Peyer's patch (tissue), 4 donors: ENCODE measurements at regions not wholly inside any gene's neighbourhood (a gene's known extent, or its start where the extent isn't known, plus 50 kb on each side); places are given as distances from the start of the nearest gene placed in this dataset.

Source experiments
- POLR2A ChIP-seq, 2 donors: fragments of 450-650 bp; IDR thresholded peaks; one replicate each; pipeline ENCODE4 v1.5.1; 2017; ENCODE audit warnings: antibody characterized with exemption in 2 of 2, mild to moderate bottlenecking in 2 of 2, moderate library complexity in 2 of 2
- TF ChIP-seq, protein P1 (sequence below), 6 experiments: fragments of 450-650 bp in 4 of 6; fragments of 200-600 bp in 2 of 6; sonication (generic) in 1 of 6; IDR thresholded peaks; one replicate each; pipeline ENCODE4 v1.5.1; 2017 to 2019; ENCODE audit warnings: antibody characterized with exemption in 6 of 6, mild to moderate bottlenecking in 3 of 6, moderate library complexity in 1 of 6

DNA sequence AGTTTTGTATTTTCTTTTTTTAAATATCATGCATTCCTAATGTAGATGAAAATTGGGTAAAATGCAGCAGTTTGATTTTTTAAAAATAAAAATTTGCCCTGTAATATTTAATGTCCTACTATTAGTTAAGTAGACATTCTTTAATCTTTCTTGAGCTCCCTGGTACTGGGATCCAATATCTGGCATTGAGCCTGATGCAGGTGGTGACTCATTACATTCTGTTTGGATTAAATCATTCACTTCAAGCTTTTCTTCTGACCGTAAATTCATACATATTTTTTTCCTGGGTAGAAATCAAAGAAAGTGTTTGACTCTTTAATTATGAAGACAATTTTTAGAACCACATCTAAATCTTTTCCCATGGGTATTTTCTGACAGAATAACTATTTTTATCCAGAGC lies 768.8 kb upstream of the SLC35B3 start:
- TF ChIP-seq, protein P1, sequence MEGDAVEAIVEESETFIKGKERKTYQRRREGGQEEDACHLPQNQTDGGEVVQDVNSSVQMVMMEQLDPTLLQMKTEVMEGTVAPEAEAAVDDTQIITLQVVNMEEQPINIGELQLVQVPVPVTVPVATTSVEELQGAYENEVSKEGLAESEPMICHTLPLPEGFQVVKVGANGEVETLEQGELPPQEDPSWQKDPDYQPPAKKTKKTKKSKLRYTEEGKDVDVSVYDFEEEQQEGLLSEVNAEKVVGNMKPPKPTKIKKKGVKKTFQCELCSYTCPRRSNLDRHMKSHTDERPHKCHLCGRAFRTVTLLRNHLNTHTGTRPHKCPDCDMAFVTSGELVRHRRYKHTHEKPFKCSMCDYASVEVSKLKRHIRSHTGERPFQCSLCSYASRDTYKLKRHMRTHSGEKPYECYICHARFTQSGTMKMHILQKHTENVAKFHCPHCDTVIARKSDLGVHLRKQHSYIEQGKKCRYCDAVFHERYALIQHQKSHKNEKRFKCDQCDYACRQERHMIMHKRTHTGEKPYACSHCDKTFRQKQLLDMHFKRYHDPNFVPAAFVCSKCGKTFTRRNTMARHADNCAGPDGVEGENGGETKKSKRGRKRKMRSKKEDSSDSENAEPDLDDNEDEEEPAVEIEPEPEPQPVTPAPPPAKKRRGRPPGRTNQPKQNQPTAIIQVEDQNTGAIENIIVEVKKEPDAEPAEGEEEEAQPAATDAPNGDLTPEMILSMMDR (IDR thresholded peaks at IDR 0.05): no peak
- TF ChIP-seq POLR2A (IDR thresholded peaks at IDR 0.05): no peak
